Neutrophil (primary cell): ENCODE measurements at regions not wholly inside any gene's neighbourhood (a gene's known extent, or its start where the extent isn't known, plus 50 kb on each side); places are given as distances from the start of the nearest gene placed in this dataset.

Source experiments
- H3K27ac ChIP-seq: fragments of 200-600 bp; sonication (generic); 2 replicates; pipeline ENCODE4 v1.5.1; 2016; ENCODE audit warnings: mild to moderate bottlenecking, moderate library complexity
- H3K27me3 ChIP-seq: fragments of 200-600 bp; sonication (generic); 2 replicates; pipeline ENCODE4 v1.6.0; 2016; ENCODE audit warnings: mild to moderate bottlenecking
- H3K36me3 ChIP-seq: fragments of 200-600 bp; sonication (generic); 2 replicates; pipeline ENCODE4 v1.5.1; 2017
- H3K4me1 ChIP-seq, 2 experiments: fragments of 200-600 bp in 1 of 2; sonication (generic) in 1 of 2; 1 replicate in 1 of 2; 2 replicates in 1 of 2; pipeline versions ENCODE4 v1.5.1 to v1.6.1; 2013 to 2016; ENCODE audit warnings: low read depth in 1 of 2, low read length in 1 of 2, mild to moderate bottlenecking in 1 of 2, moderate library complexity in 1 of 2; ENCODE audit not compliant: control insufficient read depth in 1 of 2, insufficient read depth in 1 of 2
- H3K4me3 ChIP-seq, 2 experiments: fragments of 200-600 bp in 1 of 2; sonication (generic) in 1 of 2; 1 replicate in 1 of 2; 2 replicates in 1 of 2; pipeline ENCODE4 v1.5.1; 2013 to 2016; ENCODE audit warnings: low read depth in 1 of 2, low read length in 1 of 2, mild to moderate bottlenecking in 1 of 2, moderate library complexity in 1 of 2
- H3K9me3 ChIP-seq: fragments of 200-600 bp; sonication (generic); 2 replicates; pipeline ENCODE4 v1.5.1; 2016
- CTCF ChIP-seq: fragments of 200-600 bp; sonication (generic); IDR thresholded peaks from 2 replicates; pipeline ENCODE4 v1.5.1; 2016; ENCODE audit warnings: antibody characterized with exemption

GRCh38 chr6:81843302-81843701 lies 90.8 kb upstream of the TENT5A start:
- Histone ChIP-seq H3K36me3 (no peaks in the 10 kb centered on the region), H3K4me3 (no peak overlapping the region), H3K27me3 (no peaks in the 10 kb centered on the region), H3K9me3 (no peaks in the 10 kb centered on the region), H3K27ac (no peak overlapping the region), H3K4me1 (no peaks in the 10 kb centered on the region)
- no peak for TF ChIP-seq CTCF

- Histone ChIP-seq H3K27me3 (no peaks in the 10 kb centered on the region), H3K4me1 (no peaks in the 10 kb centered on the region), H3K27ac (no peak overlapping the region), H3K9me3 (no peaks in the 10 kb centered on the region), H3K36me3 (no peaks in the 10 kb centered on the region), H3K4me3 (no peak overlapping the region)
- TF ChIP-seq CTCF: no peak
Measured at GRCh38 chr6:81842254-81842653, 89.8 kb upstream of the TENT5A start.

GRCh38 chr6:81838724-81839426 lies 86.4 kb upstream of the TENT5A start:
- Histone ChIP-seq H3K9me3 (no peaks in the 10 kb centered on the region), H3K4me3 (no peak overlapping the region), H3K36me3 (no peaks in the 10 kb centered on the region), H3K27me3 (no peaks in the 10 kb centered on the region), H3K4me1 (no peaks in the 10 kb centered on the region), H3K27ac (no peak overlapping the region)
- no peak for TF ChIP-seq CTCF

- H3K9me3 ChIP-seq: no peaks in the 10 kb centered on the region
- no peak for TF ChIP-seq CTCF
- no peaks in the 10 kb centered on the region for H3K27me3 ChIP-seq
- no peak overlapping the region for H3K27ac ChIP-seq
- H3K4me3 ChIP-seq: no peak overlapping the region
- H3K4me1 ChIP-seq: no peaks in the 10 kb centered on the region
- no peaks in the 10 kb centered on the region for H3K36me3 ChIP-seq
Measured at GRCh38 chr6:81838031-81838430, 85.5 kb upstream of the TENT5A start.

- TF ChIP-seq CTCF: no peak
- peaks cover 0 to 10% of the 10 kb centered on the region in 2 experiments for H3K4me1 ChIP-seq
- no peaks in the 10 kb centered on the region for H3K27me3 ChIP-seq
- no peak overlapping the region for H3K4me3 ChIP-seq
- no peak overlapping the region for H3K27ac ChIP-seq
- H3K9me3 ChIP-seq: no peaks in the 10 kb centered on the region
- no peaks in the 10 kb centered on the region for H3K36me3 ChIP-seq
Measured at GRCh38 chr6:81834141-81834681, 81.7 kb upstream of the TENT5A start.
